Transverse colon (tissue), 4 donors: ENCODE measurements at regions not wholly inside any gene's neighbourhood (a gene's known extent, or its start where the extent isn't known, plus 50 kb on each side); places are given as distances from the start of the nearest gene placed in this dataset.

ENCODE experiments used
- DNase-seq: peaks from one replicate; pipeline ENCODE4 v3.0.0-alpha.2; 2019
- H3K27ac ChIP-seq, 4 donors: fragments of 200-600 bp; sonication (generic); 2 replicates each; pipeline ENCODE4 v1.5.1; 2016 to 2018; ENCODE audit warnings: inconsistent platforms in 4 of 4
- H3K27me3 ChIP-seq: fragments of 200-600 bp; sonication (generic); 2 replicates; pipeline ENCODE4 v1.5.1; 2017; ENCODE audit warnings: inconsistent platforms
- H3K36me3 ChIP-seq, 4 donors: fragments of 200-600 bp; sonication (generic); 2 replicates each; pipeline ENCODE4 v1.5.1; 2017 to 2019; ENCODE audit warnings: inconsistent platforms in 4 of 4
- H3K4me1 ChIP-seq, 4 donors: fragments of 200-600 bp; sonication (generic); 2 replicates each; pipeline ENCODE4 v1.5.1; 2017 to 2020; ENCODE audit warnings: inconsistent platforms in 4 of 4
- H3K4me3 ChIP-seq, 4 donors: fragments of 200-600 bp; sonication (generic); 1 replicate in 1 of 4; 2 replicates in 3 of 4; pipeline versions ENCODE4 v1.5.1 to v1.6.1; 2017 to 2019; ENCODE audit warnings: inconsistent platforms in 4 of 4
- H3K9me3 ChIP-seq, 2 donors: fragments of 200-600 bp; sonication (generic); 2 replicates each; pipeline ENCODE4 v1.5.1; 2017 to 2019; ENCODE audit warnings: inconsistent platforms in 2 of 2
- CTCF ChIP-seq, 5 experiments: fragments of 200-600 bp in 3 of 5; fragments of 450-650 bp in 2 of 5; sonication (generic) in 3 of 5; IDR thresholded peaks; 1 replicate in 2 of 5; 2 replicates in 3 of 5; pipeline ENCODE4 v1.5.1; 2016 to 2017; ENCODE audit warnings: antibody characterized with exemption in 5 of 5, inconsistent platforms in 3 of 5, mild to moderate bottlenecking in 2 of 5, moderate library complexity in 1 of 5
- EP300 ChIP-seq: sonication (generic); formaldehyde crosslinking; IDR thresholded peaks from one replicate; pipeline ENCODE4 v1.6.1; 2017; ENCODE audit warnings: antibody characterized with exemption, low read depth
- POLR2A ChIP-seq: fragments of 450-650 bp; IDR thresholded peaks from one replicate; pipeline ENCODE4 v1.6.1; 2016; ENCODE audit warnings: antibody characterized with exemption, mild to moderate bottlenecking, moderate library complexity
- POLR2AphosphoS5 ChIP-seq, 3 donors: sonication (generic); formaldehyde crosslinking; IDR thresholded peaks; one replicate each; pipeline ENCODE4 v1.6.1; 2016; ENCODE audit warnings: antibody characterized with exemption in 3 of 3
- WGBS, 2 donors: methylation state at CpG; one replicate each; pipeline ENCODE4 v1.1.5; 2018; ENCODE audit warnings: low coverage in 1 of 2; 5-methylcytosine and 5-hydroxymethylcytosine counted together
- in situ Hi-C, 4 donors: fragments of 200-750 bp; cut with MboI; loops; one replicate each; pipeline versions ENCODE4 v1.15.0 to v1.15.1; 2017; ENCODE audit warnings: low sequenced_read_pairs in 3 of 4, low pct_ligation_motif_present in 1 of 4, low pct_unique_long_range_greater_than_20kb in 1 of 4
- intact Hi-C: fragments of 100-400 bp; cut with DNase I; formaldehyde crosslinking; loops from one replicate; pipeline ENCODE4 v1.15.1; 2023; ENCODE audit warnings: low total_unique reads

GRCh38 chr2:217742841-217743240 lies 260.0 kb downstream of the TNS1 start:
- in situ Hi-C loops (no loop called here), intact Hi-C loops (no loop called here)
- no peaks in the 10 kb centered on the region for H3K36me3 ChIP-seq
- H3K27me3 ChIP-seq: no peaks in the 10 kb centered on the region
- no peaks in the 10 kb centered on the region for H3K9me3 ChIP-seq
- TF ChIP-seq EP300 (no peak), POLR2A (no peak), CTCF (IDR thresholded peaks at IDR 0.05) (no peak), POLR2AphosphoS5 (IDR thresholded peaks at IDR 0.05) (no peak)
- no peak overlapping the region for H3K27ac ChIP-seq
- no peak overlapping the region for H3K4me3 ChIP-seq
- WGBS, 2 donors: 70 to 75% methylated on average over 3 to 5 of the region's 5 CpGs
- peaks cover 0 to 5% (median 2%) of the 10 kb centered on the region in 4 donors for H3K4me1 ChIP-seq
- DNase-seq: no peak

GRCh38 chr2:217742276-217742675 lies 260.5 kb downstream of the TNS1 start:
- no peaks in the 10 kb centered on the region for H3K36me3 ChIP-seq
- in situ Hi-C loops (no loop called here), intact Hi-C loops (no loop called here)
- TF ChIP-seq POLR2A: no peak
- no peak for TF ChIP-seq CTCF (IDR thresholded peaks at IDR 0.05)
- no peak for TF ChIP-seq EP300
- no peak for TF ChIP-seq POLR2AphosphoS5 (IDR thresholded peaks at IDR 0.05)
- 69 to 100% methylated on average over 1 to 4 of the region's 4 CpGs for WGBS, 2 donors
- H3K27me3 ChIP-seq: no peaks in the 10 kb centered on the region
- no peak overlapping the region for H3K4me3 ChIP-seq
- no peak overlapping the region for H3K27ac ChIP-seq
- no peaks in the 10 kb centered on the region for H3K9me3 ChIP-seq
- peaks cover 0 to 5% (median 2%) of the 10 kb centered on the region in 4 donors for H3K4me1 ChIP-seq
- DNase-seq: no peak

GRCh38 chr2:217741381-217741955 lies 261.3 kb downstream of the TNS1 start:
- H3K9me3 ChIP-seq: no peaks in the 10 kb centered on the region
- H3K4me3 ChIP-seq: no peak overlapping the region
- intact Hi-C loops (no loop called here), in situ Hi-C loops (no loop called here)
- DNase-seq: no peak
- no peaks in the 10 kb centered on the region for H3K36me3 ChIP-seq
- H3K4me1 ChIP-seq: peaks cover 0 to 8% (median 2%) of the 10 kb centered on the region in 4 donors
- no peaks in the 10 kb centered on the region for H3K27me3 ChIP-seq
- TF ChIP-seq POLR2AphosphoS5 (IDR thresholded peaks at IDR 0.05) (no peak), CTCF (IDR thresholded peaks at IDR 0.05) (no peak), EP300 (no peak), POLR2A (no peak)
- 93% methylated on average over 6 of the region's 6 CpGs; no CpG with 5 or more reads in 1 of the 2 donors for WGBS, 2 donors
- H3K27ac ChIP-seq: peak overlapping the region in 2 of 4 donors; percentile 9 to 56

- WGBS, 2 donors: 53 to 62% methylated on average over 3 to 6 of the region's 6 CpGs
- Histone ChIP-seq H3K4me1 (peaks cover 0 to 10% (median 4%) of the 10 kb centered on the region in 4 donors), H3K36me3 (no peaks in the 10 kb centered on the region), H3K27me3 (no peaks in the 10 kb centered on the region), H3K9me3 (no peaks in the 10 kb centered on the region), H3K4me3 (no peak overlapping the region), H3K27ac (peak overlapping the region in 3 of 4 donors; percentile 9 to 56 (median 43))
- in situ Hi-C loops (no loop called here), intact Hi-C loops (no loop called here)
- no peak for DNase-seq
- TF ChIP-seq EP300 (no peak), CTCF (IDR thresholded peaks at IDR 0.05) (no peak), POLR2AphosphoS5 (IDR thresholded peaks at IDR 0.05) (no peak), POLR2A (no peak)
Observed at GRCh38 chr2:217740756-217741155, 262.0 kb downstream of the TNS1 start.
